Suprapubic skin (tissue), 3 donors: ENCODE measurements at regions not wholly inside any gene's neighbourhood (a gene's known extent, or its start where the extent isn't known, plus 50 kb on each side); places are given as distances from the start of the nearest gene placed in this dataset.

Source experiments
- POLR2A ChIP-seq, 2 donors: fragments of 450-650 bp; IDR thresholded peaks; one replicate each; pipeline ENCODE4 v1.6.1; 2017; ENCODE audit warnings: antibody characterized with exemption in 2 of 2, mild to moderate bottlenecking in 2 of 2, moderate library complexity in 2 of 2
- TF ChIP-seq, protein P1 (sequence below), 2 donors: fragments of 200-600 bp in 1 of 2; fragments of 450-650 bp in 1 of 2; sonication (generic) in 1 of 2; IDR thresholded peaks; one replicate each; pipeline ENCODE4 v1.5.1; 2016 to 2019; ENCODE audit warnings: antibody characterized with exemption in 2 of 2, mild to moderate bottlenecking in 1 of 2, moderate library complexity in 1 of 2

- TF ChIP-seq, protein P1, sequence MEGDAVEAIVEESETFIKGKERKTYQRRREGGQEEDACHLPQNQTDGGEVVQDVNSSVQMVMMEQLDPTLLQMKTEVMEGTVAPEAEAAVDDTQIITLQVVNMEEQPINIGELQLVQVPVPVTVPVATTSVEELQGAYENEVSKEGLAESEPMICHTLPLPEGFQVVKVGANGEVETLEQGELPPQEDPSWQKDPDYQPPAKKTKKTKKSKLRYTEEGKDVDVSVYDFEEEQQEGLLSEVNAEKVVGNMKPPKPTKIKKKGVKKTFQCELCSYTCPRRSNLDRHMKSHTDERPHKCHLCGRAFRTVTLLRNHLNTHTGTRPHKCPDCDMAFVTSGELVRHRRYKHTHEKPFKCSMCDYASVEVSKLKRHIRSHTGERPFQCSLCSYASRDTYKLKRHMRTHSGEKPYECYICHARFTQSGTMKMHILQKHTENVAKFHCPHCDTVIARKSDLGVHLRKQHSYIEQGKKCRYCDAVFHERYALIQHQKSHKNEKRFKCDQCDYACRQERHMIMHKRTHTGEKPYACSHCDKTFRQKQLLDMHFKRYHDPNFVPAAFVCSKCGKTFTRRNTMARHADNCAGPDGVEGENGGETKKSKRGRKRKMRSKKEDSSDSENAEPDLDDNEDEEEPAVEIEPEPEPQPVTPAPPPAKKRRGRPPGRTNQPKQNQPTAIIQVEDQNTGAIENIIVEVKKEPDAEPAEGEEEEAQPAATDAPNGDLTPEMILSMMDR (IDR thresholded peaks at IDR 0.05) = no peak
- no peak for TF ChIP-seq POLR2A (IDR thresholded peaks at IDR 0.05)
Measured at GRCh38 chr1:80632284-80632683, 1168.5 kb upstream of the ADGRL2 start.
